GM21529 (cell line): ENCODE measurements at regions not wholly inside any gene's neighbourhood (a gene's known extent, or its start where the extent isn't known, plus 50 kb on each side); places are given as distances from the start of the nearest gene placed in this dataset.
"Not testable (repeated sequence)": the region's sequence is repeated elsewhere in the genome, so short reads cannot be mapped to it uniquely, and the experiment has no call there.

Experiments
- ATAC-seq: cut with Tn5 transposase; IDR thresholded peaks from one replicate; pipeline ENCODE4 v1.9.1; 2021; ENCODE audit not compliant: unreplicated experiment

DNA sequence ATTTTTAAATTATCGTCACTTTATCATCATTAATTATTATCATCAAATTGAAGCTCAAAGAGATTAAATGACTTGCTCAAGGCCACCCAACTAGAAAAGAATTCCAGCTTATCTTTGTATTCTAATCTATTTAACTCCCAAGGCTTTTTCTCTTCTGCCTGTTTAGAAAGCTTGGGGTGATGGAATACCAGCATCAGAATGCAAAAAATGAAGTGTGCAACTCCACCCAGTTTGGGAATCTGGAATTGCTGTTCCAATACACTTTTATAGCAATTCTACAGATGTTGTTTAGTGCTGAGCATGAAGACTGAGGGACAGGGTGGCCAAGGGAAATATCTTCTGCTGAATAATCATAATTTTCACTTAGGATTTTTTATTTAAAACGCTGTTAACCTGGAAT is 97.2 kb upstream of the FIBIN start:
- ATAC-seq: no peak

DNA sequence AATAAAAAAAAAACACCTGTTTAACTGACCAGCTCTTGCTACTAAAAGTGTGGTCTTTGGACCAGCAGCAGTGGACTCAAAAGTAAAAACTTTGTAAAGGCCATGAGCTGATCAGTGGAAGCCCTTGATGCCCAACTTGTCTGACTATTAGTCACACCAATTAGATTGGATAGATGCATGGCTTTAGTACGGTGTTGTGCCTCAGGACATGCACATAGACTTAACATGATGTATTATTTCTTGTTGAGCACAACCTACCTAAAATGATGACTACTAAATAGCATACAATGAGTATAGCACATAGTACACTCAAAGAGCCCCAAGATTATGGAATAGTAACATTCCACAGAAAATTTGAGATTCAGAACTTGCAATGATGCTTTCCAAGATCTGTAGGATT is 95.1 kb upstream of the FIBIN start:
- ATAC-seq: no peak

- ATAC-seq: no peak
Observed at GRCh38 chr11:26901162-26901561, 92.8 kb upstream of the FIBIN start.

DNA sequence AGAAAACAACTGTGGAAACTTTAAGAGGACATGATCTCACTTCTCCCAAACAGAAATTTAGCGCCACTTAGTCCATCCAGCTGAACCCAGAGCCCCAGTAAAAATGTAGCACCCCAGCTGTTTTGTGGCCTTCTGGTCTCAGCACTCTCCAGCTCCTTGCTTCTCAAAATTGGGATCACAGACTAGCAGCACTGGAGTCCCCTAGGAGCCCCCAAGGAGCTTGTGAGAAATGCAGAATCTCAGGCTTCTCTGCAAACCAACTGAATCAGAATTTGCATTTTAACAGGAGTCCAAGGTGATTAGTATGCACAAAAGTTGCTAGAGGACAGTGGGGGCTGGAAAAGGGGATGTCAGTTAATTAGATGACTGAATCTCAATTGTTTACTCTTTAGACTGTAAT is 89.8 kb upstream of the FIBIN start:
- ATAC-seq: no peak

DNA sequence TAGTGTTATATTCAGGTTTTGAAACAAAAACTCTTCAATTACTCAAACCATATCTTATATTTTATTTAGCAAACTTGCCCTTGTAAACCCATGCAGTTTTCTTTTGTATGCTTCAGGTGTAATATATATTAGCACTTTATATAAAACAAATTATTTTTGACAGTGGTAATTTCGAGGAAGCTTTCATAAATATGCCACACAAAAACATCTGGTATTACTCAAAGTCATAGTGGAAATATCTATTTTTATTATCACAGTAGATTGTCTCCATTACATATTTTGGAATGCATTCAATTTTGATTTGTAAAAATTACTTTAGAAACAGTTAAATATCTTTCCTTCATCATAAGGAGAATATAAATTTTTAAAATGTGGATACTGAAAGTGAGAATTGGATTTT is 89.1 kb upstream of the FIBIN start:
- ATAC-seq: no peak

DNA sequence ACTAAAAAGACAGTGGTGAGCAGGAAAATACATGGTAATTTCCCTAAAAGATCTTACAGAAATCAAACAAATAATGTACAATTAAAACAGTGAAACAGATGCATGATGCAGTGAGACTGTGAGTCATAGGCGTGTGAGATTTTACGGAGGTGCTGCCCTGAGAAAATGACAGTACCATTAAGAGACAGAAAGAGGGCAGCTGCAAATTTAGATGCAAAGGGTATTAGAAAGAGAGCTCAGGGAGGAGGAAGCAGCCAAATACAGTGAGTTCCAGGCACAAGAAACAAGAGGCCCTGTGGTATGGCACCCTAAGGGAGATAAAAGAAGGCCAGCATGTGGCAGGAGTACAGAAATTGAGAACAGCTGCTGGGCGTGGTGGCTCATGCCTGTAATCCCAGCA is 88.5 kb upstream of the FIBIN start:
- ATAC-seq: no peak

- ATAC-seq: no peak
Observed at GRCh38 chr11:26909515-26909914, 84.4 kb upstream of the FIBIN start.

DNA sequence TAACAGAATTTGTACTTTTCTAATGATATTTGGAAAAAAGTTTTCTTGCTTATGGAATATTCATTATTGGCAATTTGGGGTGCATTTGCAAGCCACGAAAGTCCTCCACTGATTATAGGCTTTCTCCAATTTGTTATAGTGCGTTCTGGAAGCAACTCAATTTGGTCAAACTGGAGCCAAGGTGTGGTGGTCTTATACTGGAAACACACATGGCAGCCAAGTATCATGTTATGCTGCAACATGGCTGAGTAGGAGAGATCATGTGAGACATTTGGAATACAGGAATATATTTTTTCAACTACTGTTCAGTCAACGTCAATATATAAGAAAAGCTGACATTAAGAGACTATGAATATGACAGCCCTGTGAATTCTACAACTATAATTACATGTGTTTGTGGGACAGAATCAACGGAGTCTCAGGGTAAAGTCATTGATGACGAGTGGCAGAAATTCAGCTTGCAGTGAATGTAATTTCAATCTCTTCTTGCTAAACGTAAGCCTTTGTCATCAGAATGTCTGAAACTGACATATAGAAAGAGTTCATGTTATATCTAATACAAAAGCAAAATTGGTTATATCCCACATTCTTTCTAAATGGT is 83.8 kb upstream of the FIBIN start:
- no peak for ATAC-seq

- peak; percentile 60 for ATAC-seq
Observed at GRCh38 chr11:26914968-26915367, 78.9 kb upstream of the FIBIN start.

DNA sequence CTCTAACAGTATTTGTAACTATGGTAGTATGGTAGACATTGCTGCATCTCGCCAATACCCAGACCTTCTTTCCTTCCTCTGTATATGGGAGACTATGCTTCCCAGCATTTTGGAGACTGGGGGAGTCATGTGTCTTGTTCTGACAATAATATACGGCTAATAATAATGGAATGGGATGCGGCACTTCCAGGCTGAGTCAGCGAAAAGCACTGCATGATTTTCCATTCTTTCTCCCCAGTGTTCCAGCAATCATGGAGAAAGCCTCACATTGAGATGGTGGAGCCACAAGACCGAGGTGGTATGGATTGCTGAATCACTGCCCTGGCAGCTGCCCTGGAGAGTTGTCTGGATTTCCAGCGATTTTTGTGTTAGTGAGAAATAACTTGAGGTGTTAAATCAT is 77.1 kb upstream of the FIBIN start:
- ATAC-seq: no peak

DNA sequence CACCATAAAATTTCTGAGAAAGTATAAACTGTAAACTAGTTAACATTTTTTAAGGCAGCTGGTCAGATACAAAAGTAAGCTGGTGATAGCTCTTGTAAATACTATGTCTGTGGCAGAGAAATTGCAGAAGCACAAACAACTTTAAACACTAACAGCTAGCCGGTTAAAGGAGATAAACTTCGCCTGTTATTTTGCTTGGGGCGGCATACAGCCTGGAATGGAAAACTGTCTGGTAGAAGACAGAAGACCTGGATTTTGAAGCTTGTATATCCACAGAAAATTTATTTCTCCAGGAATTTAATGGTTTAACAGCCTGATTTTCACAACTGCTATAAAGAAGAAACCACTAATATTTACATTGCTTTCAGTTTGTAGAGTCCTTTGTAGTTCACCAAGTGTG is 65.3 kb upstream of the FIBIN start:
- no peak for ATAC-seq

- ATAC-seq: no peak
Observed at GRCh38 chr11:26929806-26930517, 64.0 kb upstream of the FIBIN start.

- ATAC-seq: no peak
Observed at GRCh38 chr11:26930518-26931247, 63.2 kb upstream of the FIBIN start.

GRCh38 chr11:26931248-26931631 is 62.7 kb upstream of the FIBIN start:
- no peak for ATAC-seq

- ATAC-seq: no peak
Observed at GRCh38 chr11:26931881-26932280, 62.0 kb upstream of the FIBIN start.

GRCh38 chr11:26936109-26936508 is 57.8 kb upstream of the FIBIN start:
- no peak for ATAC-seq

- no peak for ATAC-seq
Observed at GRCh38 chr11:26937386-26937785, 56.5 kb upstream of the FIBIN start.

DNA sequence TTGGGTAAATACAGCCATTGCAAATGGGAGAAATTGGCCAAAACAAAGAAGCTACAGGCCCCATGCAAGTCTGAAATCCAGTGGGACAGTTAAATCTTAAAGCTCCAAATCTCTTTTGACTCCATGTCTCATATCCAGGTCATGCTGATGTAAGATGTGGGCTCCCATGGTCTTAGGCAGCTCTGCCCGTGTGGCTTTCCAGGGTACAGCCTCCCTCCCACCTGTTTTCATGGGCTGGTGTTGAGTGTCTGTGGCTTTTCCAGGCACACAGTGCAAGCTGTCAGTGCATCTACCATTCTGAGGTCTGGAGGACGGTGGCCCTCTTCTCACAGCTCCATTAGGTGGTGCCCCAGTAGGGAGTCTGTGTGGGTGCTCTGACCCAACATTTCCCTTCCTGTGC is 53.4 kb upstream of the FIBIN start:
- ATAC-seq: not testable (repeated sequence)

- no peak for ATAC-seq
Observed at GRCh38 chr11:26942356-26942755, 51.6 kb upstream of the FIBIN start.

- ATAC-seq: no peak
Observed at GRCh38 chr11:26943636-26944035, 50.3 kb upstream of the FIBIN start.
